ENCODE measurements at regions not wholly inside any gene's neighbourhood (a gene's known extent, or its start where the extent isn't known, plus 50 kb on each side); places are given as distances from the start of the nearest gene placed in this dataset.
"Not testable (repeated sequence)": the region's sequence is repeated elsewhere in the genome, so short reads cannot be mapped to it uniquely, and the experiment has no call there.

GRCh38 chr3:178137831-178138230, 398.4 kb upstream of the KCNMB2 start:
- in situ Hi-C loops (cut with HindIII; ENCODE audit: low sequenced_read_pairs): no loop called here

DNA sequence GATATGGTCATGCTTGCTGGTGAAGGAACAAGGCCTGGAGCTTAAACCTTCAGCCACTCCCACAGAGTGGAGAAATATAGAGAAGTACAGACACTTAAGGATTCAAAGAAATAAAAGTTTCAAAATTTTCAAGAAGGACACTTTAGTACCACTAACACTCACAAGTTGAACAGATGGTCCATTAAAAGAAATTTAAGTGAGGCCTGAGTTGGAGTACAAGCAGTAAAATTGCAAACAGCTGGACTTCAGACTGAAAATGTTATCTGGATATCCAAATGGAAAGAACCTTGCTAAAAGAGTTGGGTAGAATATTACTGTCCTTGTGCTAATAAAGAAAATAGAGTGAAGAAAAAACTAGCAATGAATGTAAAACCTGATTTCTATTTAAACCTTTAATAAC, 397.1 kb upstream of the KCNMB2 start:
- in situ Hi-C loops (cut with HindIII; ENCODE audit: low sequenced_read_pairs): no loop called here

DNA sequence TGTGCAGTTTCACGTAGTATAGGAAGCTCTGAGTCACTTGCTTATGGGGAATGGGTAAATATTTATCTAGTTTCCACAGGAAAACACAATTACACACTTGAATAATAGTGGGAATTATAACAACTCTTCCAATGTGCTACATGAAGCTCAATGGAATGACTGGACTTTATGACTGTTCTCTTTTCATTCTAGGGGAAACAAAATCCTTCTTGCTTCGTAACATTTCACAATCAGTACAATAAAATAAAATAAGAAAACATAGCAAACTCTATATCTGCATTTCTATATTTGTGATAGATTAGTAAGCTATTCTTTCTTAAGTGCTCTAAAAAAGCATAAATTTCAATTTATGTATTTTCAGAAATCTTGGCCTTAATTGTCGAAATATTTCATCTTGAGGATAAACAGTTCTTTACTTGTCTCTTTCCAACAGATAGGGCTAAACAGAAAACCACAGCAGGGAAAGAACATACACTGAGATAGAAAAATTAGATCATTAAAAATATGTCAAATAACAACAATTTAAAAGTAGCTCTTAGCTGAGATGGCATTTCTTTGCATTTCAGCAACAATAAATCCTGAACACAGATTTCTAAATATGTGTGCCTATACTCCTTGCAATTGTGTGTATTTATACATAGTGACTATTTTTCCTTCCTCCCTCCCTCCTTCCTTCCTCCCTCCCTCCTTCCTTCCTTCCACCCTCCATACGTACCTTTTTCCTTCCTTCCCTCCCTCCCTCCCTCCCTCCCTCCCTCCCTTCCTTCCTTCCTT, 395.5 kb upstream of the KCNMB2 start:
- in situ Hi-C loops (cut with HindIII; ENCODE audit: low sequenced_read_pairs): no loop called here

- in situ Hi-C loops (cut with HindIII; ENCODE audit: low sequenced_read_pairs): not testable (repeated sequence)
These were observed 394.9 kb upstream of the KCNMB2 start for GRCh38 chr3:178141305-178141684.

DNA sequence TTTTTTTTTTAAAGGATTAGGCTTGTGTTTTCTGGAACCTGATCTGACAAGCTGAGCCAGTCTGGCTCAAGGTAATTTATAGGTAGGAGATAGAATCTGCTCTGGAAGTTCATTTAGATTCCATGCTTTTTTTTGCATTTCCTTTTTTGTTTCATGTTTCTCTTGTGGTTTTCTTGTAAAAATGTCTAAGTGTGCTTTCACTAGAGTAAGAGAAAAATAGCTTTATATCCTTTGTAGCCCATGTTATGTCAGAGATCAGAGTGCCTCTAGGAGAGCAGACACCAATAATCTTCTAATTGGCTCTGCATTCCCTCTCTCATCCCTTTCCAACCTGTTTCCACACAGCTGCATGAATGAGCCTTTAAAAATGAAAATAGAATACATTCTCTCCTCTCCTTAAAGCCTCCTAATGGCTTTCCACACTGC, 389.8 kb upstream of the KCNMB2 start:
- in situ Hi-C loops (cut with HindIII; ENCODE audit: low sequenced_read_pairs): no loop called here

GRCh38 chr3:178147001-178147400, 389.2 kb upstream of the KCNMB2 start:
- in situ Hi-C loops (cut with HindIII; ENCODE audit: low sequenced_read_pairs): no loop called here

DNA sequence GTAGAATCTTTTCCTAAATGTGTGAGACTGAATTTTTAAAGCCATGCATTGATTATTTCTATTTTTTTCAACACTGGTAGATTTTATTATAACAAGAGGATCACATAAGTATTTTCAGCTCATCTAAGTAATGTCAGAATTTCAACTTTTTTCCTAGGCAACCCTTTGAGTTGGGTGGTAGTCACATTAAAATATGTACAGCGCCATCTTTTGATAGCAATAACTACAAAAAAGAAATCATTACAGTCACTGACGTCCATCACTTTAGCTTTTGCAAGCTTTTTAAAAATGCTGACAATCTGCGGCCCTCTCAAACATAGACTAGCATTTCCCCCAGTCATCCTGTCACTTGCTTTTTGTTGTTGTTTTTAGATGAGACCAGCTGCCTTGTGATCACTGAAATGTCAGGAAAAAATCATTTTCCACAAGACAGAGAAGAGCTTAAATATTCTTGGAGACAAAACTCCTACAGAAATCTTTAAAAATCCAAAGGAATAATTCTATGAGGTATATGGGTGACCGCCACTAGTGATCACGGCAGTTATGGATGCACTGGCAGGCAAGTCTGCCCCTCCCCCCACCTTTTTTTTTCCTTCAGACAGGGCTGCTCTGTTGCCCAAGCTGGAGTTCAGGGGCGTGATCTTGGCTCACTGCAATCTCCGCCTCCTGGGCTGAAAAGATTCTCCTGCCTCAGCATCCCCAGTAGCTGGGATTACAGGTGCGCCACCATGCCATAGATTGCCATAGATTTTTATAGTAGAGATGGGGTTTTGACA, 384.0 kb upstream of the KCNMB2 start:
- in situ Hi-C loops (cut with HindIII; ENCODE audit: low sequenced_read_pairs): no loop called here

DNA sequence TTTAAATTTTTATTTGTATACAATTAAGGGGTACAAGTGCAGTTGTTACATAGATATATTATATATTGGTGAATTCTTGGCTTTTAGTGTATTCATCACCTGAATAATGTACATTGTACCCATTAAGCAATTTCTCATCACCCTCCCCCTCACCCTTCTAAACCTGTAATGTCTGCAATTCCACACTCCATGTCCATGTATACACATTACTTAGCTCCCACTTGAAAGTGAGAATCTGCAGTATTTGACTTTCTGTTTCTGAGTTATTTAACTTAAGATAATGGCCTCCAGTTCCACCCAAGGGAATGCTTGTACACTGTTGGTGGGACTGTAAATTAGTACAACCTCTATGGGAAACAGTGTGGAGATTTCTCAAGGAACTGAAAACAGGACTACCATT, 383.2 kb upstream of the KCNMB2 start:
- in situ Hi-C loops (cut with HindIII; ENCODE audit: low sequenced_read_pairs): no loop called here

GRCh38 chr3:178155521-178155920, 380.7 kb upstream of the KCNMB2 start:
- in situ Hi-C loops (cut with HindIII; ENCODE audit: low sequenced_read_pairs): no loop called here

GRCh38 chr3:178156301-178156700, 379.9 kb upstream of the KCNMB2 start:
- in situ Hi-C loops (cut with HindIII; ENCODE audit: low sequenced_read_pairs): no loop called here

DNA sequence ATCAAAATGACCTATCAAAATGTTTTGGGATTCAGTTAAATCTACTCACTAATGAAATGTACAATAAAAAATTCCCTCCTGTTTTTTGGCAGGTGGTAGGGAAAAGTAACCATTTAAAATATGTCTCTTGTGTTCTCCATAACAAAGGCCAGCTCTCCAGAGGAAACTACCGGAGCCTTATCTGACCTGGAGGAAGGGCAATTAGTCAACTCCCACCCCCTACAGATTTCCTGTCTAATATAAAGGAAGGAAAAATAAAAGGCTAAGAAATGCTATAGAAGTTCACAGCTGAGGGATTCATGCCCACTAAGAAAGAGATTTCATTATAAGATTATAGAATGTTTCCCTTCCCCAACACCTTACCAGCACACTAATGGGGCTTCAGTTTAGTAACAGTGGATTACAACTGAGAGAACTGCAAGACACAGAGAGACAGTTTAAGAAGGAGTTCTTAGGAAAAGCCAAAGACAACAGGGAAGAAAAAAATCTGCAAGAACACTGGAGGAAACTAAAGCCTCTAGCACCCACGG, 376.5 kb upstream of the KCNMB2 start:
- in situ Hi-C loops (cut with HindIII; ENCODE audit: low sequenced_read_pairs): no loop called here

DNA sequence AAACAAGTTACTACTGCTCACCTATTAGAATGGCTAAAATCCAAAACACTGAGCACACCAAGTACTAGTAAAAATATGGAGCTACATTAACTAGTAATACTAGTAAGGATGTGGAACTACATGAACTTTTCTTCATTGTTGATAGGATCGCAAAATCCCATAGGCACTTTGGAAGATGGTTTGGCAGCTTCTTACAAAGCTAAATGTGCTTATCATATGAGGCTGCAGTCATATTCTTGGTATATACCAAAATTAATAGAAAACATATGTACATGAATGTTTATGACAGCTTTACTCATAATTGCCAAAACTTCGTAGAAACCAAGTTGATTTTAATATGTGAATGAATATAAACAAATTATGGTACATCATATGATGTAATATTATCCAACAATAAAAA, 366.8 kb upstream of the KCNMB2 start:
- in situ Hi-C loops (cut with HindIII; ENCODE audit: low sequenced_read_pairs): no loop called here

DNA sequence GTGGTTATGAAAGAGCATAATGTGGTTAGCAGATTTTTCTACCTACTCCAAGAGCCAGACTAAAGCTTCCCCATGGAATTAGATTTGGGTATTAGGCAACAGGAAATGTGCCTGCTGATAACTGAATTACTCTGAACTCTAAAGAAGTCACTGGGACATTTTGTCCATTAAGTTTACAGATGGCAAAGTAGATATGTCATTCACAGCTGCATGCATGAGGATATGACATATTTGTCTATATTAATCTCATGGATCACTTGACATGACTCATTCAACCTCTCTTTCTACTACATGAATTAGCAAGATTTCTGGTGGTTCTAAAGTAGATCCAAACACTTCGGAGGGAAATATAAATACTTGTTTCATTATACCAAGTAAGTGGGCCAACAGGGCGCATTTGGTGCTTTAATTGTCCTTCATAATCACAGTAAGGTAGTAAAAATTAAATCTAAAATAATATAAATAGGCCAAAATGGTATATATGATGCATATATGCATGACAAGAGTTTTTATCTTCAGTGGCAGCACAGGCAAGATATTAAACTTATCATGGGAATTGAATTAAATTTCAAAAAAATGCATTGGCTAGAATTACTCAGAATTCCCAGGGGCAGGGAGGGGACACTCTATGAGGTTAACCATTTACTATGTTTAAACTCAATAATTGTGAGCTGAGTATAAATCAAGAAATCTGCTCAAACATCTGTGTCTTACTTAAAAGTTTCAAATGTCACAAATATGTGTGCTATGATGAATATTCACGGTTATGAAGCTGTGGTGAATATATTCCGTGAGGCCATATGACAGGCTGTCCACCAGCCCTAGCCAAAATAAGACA, 365.3 kb upstream of the KCNMB2 start:
- in situ Hi-C loops (cut with HindIII; ENCODE audit: low sequenced_read_pairs): no loop called here

GRCh38 chr3:178172121-178172520, 364.1 kb upstream of the KCNMB2 start:
- in situ Hi-C loops (cut with HindIII; ENCODE audit: low sequenced_read_pairs): no loop called here

DNA sequence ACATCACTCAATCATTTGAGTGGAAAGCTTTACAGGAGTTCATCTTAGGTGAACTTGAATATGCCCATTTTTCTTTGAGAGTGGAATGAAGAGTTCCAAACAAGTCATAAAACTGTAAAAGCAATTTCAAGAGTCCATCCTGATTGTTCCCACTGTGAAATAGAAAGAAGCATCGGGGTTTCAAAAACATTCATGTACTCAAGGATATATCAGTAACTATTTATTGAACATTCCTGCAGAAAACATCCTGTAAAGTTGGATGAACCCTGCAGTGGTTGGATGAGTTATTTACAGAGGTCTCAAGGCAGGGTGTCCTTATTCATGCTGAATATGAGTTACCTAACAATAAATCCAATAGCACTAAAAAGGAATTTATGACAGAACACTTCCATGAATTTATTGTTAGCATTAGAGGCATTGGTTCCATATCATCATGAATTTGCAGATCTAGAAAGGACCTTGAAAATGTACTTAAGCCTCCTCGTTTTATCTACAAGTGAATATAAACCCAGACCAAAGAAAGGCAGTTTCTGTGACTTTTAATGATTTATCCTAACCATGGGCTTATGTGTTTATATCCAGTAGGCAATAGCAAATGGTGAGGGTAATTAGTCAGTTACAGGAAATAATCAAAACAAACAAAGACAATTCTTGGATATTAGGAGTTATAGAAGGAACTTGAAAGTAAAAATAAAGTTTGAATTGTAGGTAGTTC, 361.9 kb upstream of the KCNMB2 start:
- in situ Hi-C loops (cut with HindIII; ENCODE audit: low sequenced_read_pairs): no loop called here

- in situ Hi-C loops (cut with HindIII; ENCODE audit: low sequenced_read_pairs): no loop called here
These were observed 355.1 kb upstream of the KCNMB2 start for GRCh38 chr3:178181088-178181487.

GRCh38 chr3:178181784-178182183, 354.5 kb upstream of the KCNMB2 start:
- in situ Hi-C loops (cut with HindIII; ENCODE audit: low sequenced_read_pairs): no loop called here

- in situ Hi-C loops (cut with HindIII; ENCODE audit: low sequenced_read_pairs): no loop called here
These were observed 353.9 kb upstream of the KCNMB2 start for GRCh38 chr3:178182337-178182779.

GRCh38 chr3:178184833-178185232, 351.4 kb upstream of the KCNMB2 start:
- in situ Hi-C loops (cut with HindIII; ENCODE audit: low sequenced_read_pairs): no loop called here

- in situ Hi-C loops (cut with HindIII; ENCODE audit: low sequenced_read_pairs): no loop called here
These were observed 349.6 kb upstream of the KCNMB2 start for GRCh38 chr3:178186666-178187065.

All from DLD1 (cell line).